HEK293 (cell line): ENCODE measurements at regions not wholly inside any gene's neighbourhood (a gene's known extent, or its start where the extent isn't known, plus 50 kb on each side); places are given as distances from the start of the nearest gene placed in this dataset.
A peak's percentile ranks its signal among the peaks of the same experiment; 100 is the strongest.

Experiments used
- CTCF ChIA-PET: fragments of 350-600 bp; formaldehyde crosslinking; extraction: SDS; loops from one replicate; lab custom pipeline; 2021; ENCODE audit warnings: antibody characterized with exemption; lab: Yijun Ruan, JAX
- POLR2A ChIA-PET: fragments of 300-600 bp; formaldehyde crosslinking; extraction: SDS; loops from one replicate; lab custom pipeline; 2020; ENCODE audit warnings: antibody characterized with exemption, inconsistent platforms; lab: Yijun Ruan, JAX
- H3K27ac ChIP-seq: fragments of 200-500 bp; sonication (Bioruptor generic); 2 replicates; pipeline ENCODE4 v1.5.1; 2014; ENCODE audit warnings: low read depth, low read length, control low read depth, inconsistent platforms; ENCODE audit errors: extremely low read depth
- H3K36me3 ChIP-seq, 2 experiments: fragments of 200-500 bp in 1 of 2; sonication (Bioruptor generic) in 1 of 2; 1 replicate in 1 of 2; 2 replicates in 1 of 2; pipeline ENCODE4 v1.5.1; 2014 to 2017; ENCODE audit warnings: inconsistent platforms in 2 of 2, low read length in 2 of 2; ENCODE audit not compliant: control insufficient read depth in 2 of 2, insufficient read depth in 1 of 2
- H3K4me1 ChIP-seq: fragments of 200-500 bp; sonication (Bioruptor generic); 2 replicates; pipeline ENCODE4 v1.5.1; 2014; ENCODE audit warnings: mild to moderate bottlenecking, low read length, inconsistent platforms; ENCODE audit not compliant: control insufficient read depth, insufficient read depth
- H3K4me3 ChIP-seq: 2 replicates; pipeline ENCODE4 v1.5.1; 2011; ENCODE audit warnings: low read depth, mild to moderate bottlenecking, control low read depth, low read length, moderate library complexity
- H3K9me3 ChIP-seq: fragments of 200-500 bp; sonication (Bioruptor generic); 2 replicates; pipeline ENCODE4 v1.5.1; 2014; ENCODE audit warnings: low read depth, low read length, inconsistent platforms; ENCODE audit not compliant: control insufficient read depth, insufficient read depth
- GLIS1 ChIP-seq: fragments of 450-650 bp; formaldehyde crosslinking; IDR thresholded peaks from 2 replicates; pipeline ENCODE4 v1.5.1; 2016; ENCODE audit warnings: missing biosample characterization, missing genetic modification characterization
- KLF10 ChIP-seq: fragments of 450-650 bp; IDR thresholded peaks from 2 replicates; pipeline ENCODE4 v1.5.1; 2018; ENCODE audit warnings: missing biosample characterization, mild to moderate bottlenecking, missing genetic modification characterization
- KLF7 ChIP-seq: fragments of 450-650 bp; formaldehyde crosslinking; IDR thresholded peaks from 2 replicates; pipeline ENCODE4 v1.5.1; 2016; ENCODE audit warnings: missing biosample characterization, missing genetic modification characterization, borderline replicate concordance
- KLF9 ChIP-seq: fragments of 450-650 bp; formaldehyde crosslinking; IDR thresholded peaks from 2 replicates; pipeline ENCODE4 v1.5.1; 2016; ENCODE audit warnings: missing biosample characterization, missing genetic modification characterization, low read depth
- OSR2 ChIP-seq: fragments of 450-650 bp; formaldehyde crosslinking; IDR thresholded peaks from 2 replicates; pipeline ENCODE4 v1.5.1; 2016; ENCODE audit warnings: missing biosample characterization, missing genetic modification characterization
- PRDM4 ChIP-seq: fragments of 450-650 bp; formaldehyde crosslinking; IDR thresholded peaks from 2 replicates; pipeline ENCODE4 v1.5.1; 2017; ENCODE audit warnings: missing biosample characterization, missing genetic modification characterization
- ZBTB1 ChIP-seq: fragments of 450-650 bp; formaldehyde crosslinking; IDR thresholded peaks from 2 replicates; pipeline ENCODE4 v1.5.1; 2016; ENCODE audit warnings: missing biosample characterization, missing genetic modification characterization
- ZBTB17 ChIP-seq: fragments of 450-650 bp; formaldehyde crosslinking; IDR thresholded peaks from 2 replicates; pipeline ENCODE4 v1.5.1; 2016; ENCODE audit warnings: missing biosample characterization, missing genetic modification characterization
- ZBTB48 ChIP-seq: fragments of 450-650 bp; formaldehyde crosslinking; IDR thresholded peaks from 2 replicates; pipeline ENCODE4 v1.5.1; 2016; ENCODE audit warnings: missing biosample characterization, missing genetic modification characterization
- ZNF16 ChIP-seq: fragments of 450-650 bp; formaldehyde crosslinking; IDR thresholded peaks from 2 replicates; pipeline ENCODE4 v1.5.1; 2016; ENCODE audit warnings: low read depth, missing biosample characterization, missing genetic modification characterization
- ZNF169 ChIP-seq: fragments of 450-650 bp; formaldehyde crosslinking; IDR thresholded peaks from 2 replicates; pipeline ENCODE4 v1.5.1; 2016; ENCODE audit warnings: missing biosample characterization, missing genetic modification characterization
- ZNF202 ChIP-seq: fragments of 450-650 bp; formaldehyde crosslinking; IDR thresholded peaks from 2 replicates; pipeline ENCODE4 v1.5.1; 2016; ENCODE audit warnings: missing biosample characterization, missing genetic modification characterization, borderline replicate concordance
- ZNF221 ChIP-seq: fragments of 450-650 bp; formaldehyde crosslinking; IDR thresholded peaks from 2 replicates; pipeline ENCODE4 v1.5.1; 2017; ENCODE audit warnings: missing biosample characterization, missing genetic modification characterization, borderline replicate concordance
- ZNF335 ChIP-seq: fragments of 450-650 bp; formaldehyde crosslinking; conservative IDR thresholded peaks from 2 replicates; pipeline ENCODE4 v1.5.1; 2016; ENCODE audit warnings: missing biosample characterization, missing genetic modification characterization
- ZNF350 ChIP-seq: fragments of 450-650 bp; formaldehyde crosslinking; IDR thresholded peaks from 2 replicates; pipeline ENCODE4 v1.5.0; 2017; ENCODE audit warnings: missing biosample characterization, mild to moderate bottlenecking, missing genetic modification characterization
- ZNF37A ChIP-seq: fragments of 450-650 bp; IDR thresholded peaks from 2 replicates; pipeline ENCODE4 v1.5.1; 2018; ENCODE audit warnings: missing biosample characterization, missing genetic modification characterization
- ZNF404 ChIP-seq: fragments of 450-650 bp; formaldehyde crosslinking; IDR thresholded peaks from 2 replicates; pipeline ENCODE4 v1.5.1; 2017; ENCODE audit warnings: missing biosample characterization, missing genetic modification characterization
- ZNF433 ChIP-seq: fragments of 450-650 bp; formaldehyde crosslinking; IDR thresholded peaks from 2 replicates; pipeline ENCODE4 v1.5.1; 2016; ENCODE audit warnings: missing biosample characterization, missing genetic modification characterization, low read depth
- ZNF473 ChIP-seq: fragments of 450-650 bp; formaldehyde crosslinking; IDR thresholded peaks from 2 replicates; pipeline ENCODE4 v1.5.1; 2017; ENCODE audit warnings: missing biosample characterization, missing genetic modification characterization
- ZNF501 ChIP-seq: fragments of 450-650 bp; formaldehyde crosslinking; IDR thresholded peaks from 2 replicates; pipeline ENCODE4 v1.5.1; 2016; ENCODE audit warnings: missing biosample characterization, missing genetic modification characterization
- ZNF544 ChIP-seq: fragments of 450-650 bp; formaldehyde crosslinking; IDR thresholded peaks from 2 replicates; pipeline ENCODE4 v1.5.0; 2017; ENCODE audit warnings: missing biosample characterization, missing genetic modification characterization
- ZNF629 ChIP-seq: fragments of 450-650 bp; formaldehyde crosslinking; IDR thresholded peaks from 2 replicates; pipeline ENCODE4 v1.5.1; 2017; ENCODE audit warnings: missing biosample characterization, missing genetic modification characterization
- ZNF639 ChIP-seq: fragments of 450-650 bp; formaldehyde crosslinking; IDR thresholded peaks from 2 replicates; pipeline ENCODE4 v1.5.1; 2016; ENCODE audit warnings: missing biosample characterization, missing genetic modification characterization
- ZNF747 ChIP-seq: fragments of 450-650 bp; formaldehyde crosslinking; IDR thresholded peaks from 2 replicates; pipeline ENCODE4 v1.5.1; 2016; ENCODE audit warnings: missing biosample characterization, missing genetic modification characterization
- ZNF830 ChIP-seq: fragments of 450-650 bp; IDR thresholded peaks from 2 replicates; pipeline ENCODE4 v1.5.0; 2018; ENCODE audit warnings: missing biosample characterization, missing genetic modification characterization, low read depth, mild to moderate bottlenecking, moderate library complexity
- ZSCAN18 ChIP-seq: fragments of 450-650 bp; formaldehyde crosslinking; IDR thresholded peaks from 2 replicates; pipeline ENCODE4 v1.5.1; 2016; ENCODE audit warnings: missing biosample characterization, missing genetic modification characterization
- TF ChIP-seq, protein P1 (sequence below): fragments of 450-650 bp; formaldehyde crosslinking; IDR thresholded peaks from 2 replicates; pipeline ENCODE4 v1.5.1; 2016; ENCODE audit warnings: missing biosample characterization, missing genetic modification characterization

GRCh38 chr18:47752796-47753645 lies 177.4 kb downstream of the SMAD2 start:
- no peaks in the 10 kb centered on the region for H3K9me3 ChIP-seq
- H3K36me3 ChIP-seq = no peaks in the 10 kb centered on the region
- H3K4me3 ChIP-seq = no peak overlapping the region
- CTCF ChIA-PET = interaction anchor here (0.6 to 1.6 kb wide), 7 partner anchors 11 to 694 kb away, joined by 3 to 8 read pairs (median 3); no protein-coding TSS in a partner anchor
- TF ChIP-seq ZNF544 (no peak), ZNF202 (tag by site-specific recombination) (no peak), GLIS1 (tag by site-specific recombination) (no peak), ZNF629 (no peak), ZBTB48 (tag by site-specific recombination) (no peak), ZNF433 (tag by site-specific recombination) (no peak), ZNF169 (tag by site-specific recombination) (no peak), ZBTB1 (tag by site-specific recombination) (no peak), ZNF501 (tag by site-specific recombination) (no peak), KLF10 (no peak), KLF9 (tag by site-specific recombination) (no peak), ZNF639 (no peak), ZNF350 (no peak), ZNF473 (tag by site-specific recombination) (no peak), ZNF747 (tag by site-specific recombination) (no peak), ZNF221 (tag by site-specific recombination) (no peak), ZNF830 (no peak), KLF7 (no peak), OSR2 (tag by site-specific recombination) (no peak), ZNF37A (no peak)
- TF ChIP-seq, all 188 proteins: peak for 0
- no peak overlapping the region for H3K27ac ChIP-seq
- POLR2A ChIA-PET = no interaction called here
- H3K4me1 ChIP-seq = no peaks in the 10 kb centered on the region

- ChIA-PET CTCF (interaction anchor here (0.6 to 2.6 kb wide), 5 partner anchors 262 to 1187 kb away, joined by 3 to 28 read pairs (median 3); no protein-coding TSS in a partner anchor), POLR2A (no interaction called here)
- no peak for TF ChIP-seq ZNF335
- 0 out of 2 replicates have a peak, but pooled peaks have one; percentile 16 for TF ChIP-seq PRDM4 (tag by site-specific recombination)
- TF ChIP-seq ZBTB17 = no peak
- no peak for TF ChIP-seq ZNF16 (tag by site-specific recombination)
- no peak for TF ChIP-seq ZNF404 (tag by site-specific recombination)
- TF ChIP-seq, protein P1, sequence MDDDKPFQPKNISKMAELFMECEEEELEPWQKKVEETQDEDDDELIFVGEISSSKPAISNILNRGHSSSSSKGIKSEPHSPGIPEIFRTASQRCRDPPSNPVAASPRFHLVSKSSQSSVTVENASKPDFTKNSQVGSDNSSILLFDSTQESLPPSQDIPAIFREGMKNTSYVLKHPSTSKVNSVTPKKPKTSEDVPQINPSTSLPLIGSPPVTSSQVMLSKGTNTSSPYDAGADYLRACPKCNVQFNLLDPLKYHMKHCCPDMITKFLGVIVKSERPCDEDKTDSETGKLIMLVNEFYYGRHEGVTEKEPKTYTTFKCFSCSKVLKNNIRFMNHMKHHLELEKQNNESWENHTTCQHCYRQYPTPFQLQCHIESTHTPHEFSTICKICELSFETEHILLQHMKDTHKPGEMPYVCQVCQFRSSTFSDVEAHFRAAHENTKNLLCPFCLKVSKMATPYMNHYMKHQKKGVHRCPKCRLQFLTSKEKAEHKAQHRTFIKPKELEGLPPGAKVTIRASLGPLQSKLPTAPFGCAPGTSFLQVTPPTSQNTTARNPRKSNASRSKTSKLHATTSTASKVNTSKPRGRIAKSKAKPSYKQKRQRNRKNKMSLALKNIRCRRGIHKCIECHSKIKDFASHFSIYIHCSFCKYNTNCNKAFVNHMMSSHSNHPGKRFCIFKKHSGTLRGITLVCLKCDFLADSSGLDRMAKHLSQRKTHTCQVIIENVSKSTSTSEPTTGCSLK (tag by site-specific recombination) = no peak
- no peak for TF ChIP-seq ZSCAN18
- Histone ChIP-seq H3K9me3 (no peaks in the 10 kb centered on the region), H3K4me3 (no peak overlapping the region), H3K36me3 (no peaks in the 10 kb centered on the region), H3K27ac (no peak overlapping the region), H3K4me1 (no peaks in the 10 kb centered on the region)
Measured at GRCh38 chr18:47750889-47751423, 179.5 kb downstream of the SMAD2 start.
